ENCODE measurements at regions not wholly inside any gene's neighbourhood (a gene's known extent, or its start where the extent isn't known, plus 50 kb on each side); places are given as distances from the start of the nearest gene placed in this dataset.
"Not testable (repeated sequence)": the region's sequence is repeated elsewhere in the genome, so short reads cannot be mapped to it uniquely, and the experiment has no call there.

- DNase-seq (ENCODE audit: low read depth) = no peak
- no peak overlapping the region for H3K4me3 ChIP-seq (ENCODE audit: low read depth, low read length)
- no peak for TF ChIP-seq CTCF (IDR thresholded peaks at IDR 0.05; ENCODE audit: insufficient read depth, low read depth, low read length, missing control alignments)
Observed at GRCh38 chr5:179459771-179460170, 90.6 kb upstream of the RUFY1 start.

- H3K4me3 ChIP-seq (ENCODE audit: low read depth, low read length) = no peak overlapping the region
- TF ChIP-seq CTCF (IDR thresholded peaks at IDR 0.05; ENCODE audit: insufficient read depth, low read depth, low read length, missing control alignments) = no peak
- no peak for DNase-seq (ENCODE audit: low read depth)
Observed at GRCh38 chr5:179457612-179458011, 92.7 kb upstream of the RUFY1 start.

GRCh38 chr5:179456075-179456474, 94.3 kb upstream of the RUFY1 start:
- H3K4me3 ChIP-seq (ENCODE audit: low read depth, low read length); DNase-seq (ENCODE audit: low read depth): not testable (repeated sequence)

GRCh38 chr5:179455320-179455719, 95.0 kb upstream of the RUFY1 start:
- no peak for TF ChIP-seq CTCF (IDR thresholded peaks at IDR 0.05; ENCODE audit: insufficient read depth, low read depth, low read length, missing control alignments)
- no peak for DNase-seq (ENCODE audit: low read depth)

GRCh38 chr5:179454356-179454755, 96.0 kb upstream of the RUFY1 start:
- TF ChIP-seq CTCF (IDR thresholded peaks at IDR 0.05; ENCODE audit: insufficient read depth, low read depth, low read length, missing control alignments) = no peak
- DNase-seq (ENCODE audit: low read depth) = no peak
- H3K4me3 ChIP-seq (ENCODE audit: low read depth, low read length) = no peak overlapping the region

More at GRCh38 chr5:179455320-179455719, 95.0 kb upstream of the RUFY1 start:
- no peak overlapping the region for H3K4me3 ChIP-seq (ENCODE audit: low read depth, low read length)

- TF ChIP-seq CTCF (IDR thresholded peaks at IDR 0.05; ENCODE audit: insufficient read depth, low read depth, low read length, missing control alignments) = no peak
- no peak for DNase-seq (ENCODE audit: low read depth)
- H3K4me3 ChIP-seq (ENCODE audit: low read depth, low read length) = no peak overlapping the region
Observed at GRCh38 chr5:179453616-179454015, 96.7 kb upstream of the RUFY1 start.

GRCh38 chr5:179452356-179453230, 97.8 kb upstream of the RUFY1 start:
- DNase-seq (ENCODE audit: low read depth) = no peak
- H3K4me3 ChIP-seq (ENCODE audit: low read depth, low read length) = no peak overlapping the region
- no peak for TF ChIP-seq CTCF (IDR thresholded peaks at IDR 0.05; ENCODE audit: insufficient read depth, low read depth, low read length, missing control alignments)

All from GM12865 (cell line).